Fibroblast of peridontal ligament (primary cell): ENCODE measurements at regions not wholly inside any gene's neighbourhood (a gene's known extent, or its start where the extent isn't known, plus 50 kb on each side); places are given as distances from the start of the nearest gene placed in this dataset.

ENCODE experiments used
- DNase-seq: peaks from one replicate; pipeline ENCODE4 v3.0.0-alpha.2; 2010; ENCODE audit errors: extremely low read depth

GRCh38 chr11:110928391-110928790, 216.2 kb upstream of the ARHGAP20 start:
- no peak for DNase-seq

GRCh38 chr11:110921742-110922521, 209.7 kb upstream of the ARHGAP20 start:
- peak; percentile 70 for DNase-seq

- DNase-seq, result no peak
Observed at GRCh38 chr11:110919241-110919922, 207.1 kb upstream of the ARHGAP20 start.

DNA sequence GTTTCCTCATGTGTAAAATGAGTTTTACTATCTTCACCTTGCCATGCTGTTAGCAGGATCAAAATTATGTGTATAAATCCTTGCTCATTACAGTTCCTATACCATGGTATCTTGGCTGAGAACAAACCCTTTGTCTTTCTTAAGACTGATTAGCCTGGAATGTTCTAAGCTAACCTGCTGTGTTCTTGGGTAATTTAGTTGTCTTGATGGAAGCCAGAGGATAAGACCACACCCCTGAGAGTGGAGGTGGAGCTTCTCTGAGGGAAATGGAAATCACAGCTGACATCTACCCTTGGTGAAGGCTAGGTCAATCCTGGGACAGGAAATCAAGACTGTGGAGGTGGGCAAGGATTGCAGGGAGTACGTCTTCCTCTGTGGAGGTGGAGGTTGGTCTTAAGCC, 206.1 kb upstream of the ARHGAP20 start:
- no peak for DNase-seq

- no peak for DNase-seq
Observed at GRCh38 chr11:110912437-110912836, 200.2 kb upstream of the ARHGAP20 start.

GRCh38 chr11:110910384-110910783, 198.1 kb upstream of the ARHGAP20 start:
- no peak for DNase-seq

GRCh38 chr11:110909336-110909735, 197.1 kb upstream of the ARHGAP20 start:
- no peak for DNase-seq

DNA sequence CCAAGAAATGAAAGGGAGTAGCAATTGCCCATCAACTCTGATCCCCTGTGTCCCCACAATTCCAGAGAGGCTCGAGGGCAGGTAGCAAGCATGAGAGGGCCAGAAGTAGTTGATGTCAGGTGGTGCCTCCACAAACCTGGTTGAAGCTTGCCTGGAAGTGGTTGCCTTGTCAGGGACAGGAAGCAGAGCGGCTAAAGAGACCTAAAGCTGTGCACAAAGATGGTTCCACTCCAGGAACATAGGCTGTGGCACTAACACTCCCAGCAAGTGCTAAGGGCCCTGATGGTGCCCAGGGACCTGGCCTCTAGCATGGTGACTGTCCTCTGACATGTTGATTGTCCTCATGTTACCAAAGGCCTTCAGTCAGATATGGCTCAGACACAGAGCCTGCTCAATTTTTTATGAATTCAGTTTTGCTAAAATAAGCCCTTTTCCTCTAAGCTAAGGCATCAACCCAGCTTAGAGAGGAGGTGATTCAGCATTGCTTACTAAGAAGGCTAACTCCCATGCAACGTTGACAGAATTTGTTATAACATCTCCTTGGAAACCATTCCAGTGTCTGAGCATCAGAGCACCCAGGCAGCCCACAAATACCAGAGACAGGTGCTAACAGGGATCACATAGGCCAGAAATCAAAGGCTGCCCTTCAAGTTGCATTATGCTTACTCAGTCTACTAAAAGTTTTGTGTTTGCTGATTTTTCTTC, 196.3 kb upstream of the ARHGAP20 start:
- DNase-seq, result peak; percentile 80

DNA sequence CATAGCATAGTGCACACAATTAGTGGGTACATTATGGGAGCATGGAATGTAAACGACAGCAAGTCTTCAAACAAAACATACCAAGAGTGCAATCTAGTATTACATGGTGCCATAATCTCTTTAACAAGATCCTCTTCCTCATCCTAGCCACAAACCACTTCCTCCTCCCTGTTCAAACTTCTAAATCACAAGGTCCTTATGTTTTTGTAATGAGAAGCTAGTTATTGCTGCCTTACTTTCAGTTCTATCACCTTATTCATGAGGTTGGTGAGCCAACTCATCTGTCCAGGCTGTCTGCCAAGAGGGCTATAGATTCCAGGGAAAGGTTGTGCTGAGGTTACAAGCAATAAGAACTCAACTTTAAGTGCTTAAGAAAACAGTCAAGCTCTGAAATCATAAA, 195.4 kb upstream of the ARHGAP20 start:
- peak; percentile 86 for DNase-seq

- peak; percentile 34 for DNase-seq
Observed at GRCh38 chr11:110903830-110904229, 191.6 kb upstream of the ARHGAP20 start.

DNA sequence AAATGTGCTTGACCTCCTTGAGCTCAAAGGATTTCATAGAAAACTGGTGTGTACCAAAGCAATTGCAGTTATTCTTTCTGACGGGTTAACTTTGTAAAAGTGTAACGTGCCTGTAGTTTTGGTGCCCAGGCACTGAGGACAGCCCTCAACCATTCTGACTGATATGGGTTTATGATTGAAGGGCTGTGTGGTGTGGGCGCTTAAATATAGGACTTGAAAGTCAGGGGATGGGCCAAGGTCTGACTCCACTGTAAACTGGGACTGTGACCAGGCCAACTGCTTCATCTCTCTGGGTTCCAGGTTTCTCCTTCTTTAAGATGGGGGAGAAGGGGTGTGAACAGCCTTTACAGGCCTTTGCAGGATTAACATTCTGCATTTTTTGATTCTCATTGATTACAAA, 191.1 kb upstream of the ARHGAP20 start:
- DNase-seq, result no peak

GRCh38 chr11:110901441-110901840, 189.2 kb upstream of the ARHGAP20 start:
- DNase-seq, result no peak

- DNase-seq, result no peak
Observed at GRCh38 chr11:110900426-110900825, 188.2 kb upstream of the ARHGAP20 start.

DNA sequence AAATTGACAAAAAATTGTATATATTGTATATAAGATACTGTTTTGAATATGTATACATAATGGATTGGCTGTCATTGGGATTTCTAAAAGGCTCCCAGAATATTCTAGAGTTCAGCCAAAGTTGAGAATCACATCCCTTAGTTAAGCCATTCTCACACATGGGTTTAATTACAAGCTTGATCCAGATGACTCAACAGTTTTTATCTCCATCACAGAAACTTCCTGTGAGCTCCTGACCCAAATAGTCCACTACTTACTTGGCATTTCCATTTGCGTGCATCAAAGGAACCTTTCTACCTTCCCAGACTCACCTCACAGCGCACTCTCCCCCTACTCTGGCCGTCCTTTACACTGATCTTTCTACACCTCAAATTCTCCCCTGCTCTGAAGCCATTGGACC, 184.8 kb upstream of the ARHGAP20 start:
- DNase-seq, result peak; percentile 91

DNA sequence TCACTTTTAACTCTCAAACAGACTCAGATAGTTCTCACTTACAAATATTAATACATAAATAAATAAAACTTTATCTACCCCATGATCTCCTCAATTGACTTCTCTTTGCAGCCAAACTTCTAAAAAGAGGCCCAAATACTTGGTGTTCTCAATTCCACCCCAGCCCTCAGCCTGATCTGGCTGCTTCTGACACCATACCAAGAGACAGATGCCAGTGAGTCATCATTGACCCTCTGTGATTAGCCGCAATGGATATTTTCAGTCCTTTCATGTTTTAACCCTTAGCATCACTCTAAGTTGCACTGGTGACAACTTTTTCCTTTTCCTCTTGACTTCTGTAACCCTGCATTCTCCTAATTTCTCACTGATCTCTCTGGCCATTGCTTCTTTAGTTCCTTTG, 184.1 kb upstream of the ARHGAP20 start:
- DNase-seq, result peak; percentile 88

DNA sequence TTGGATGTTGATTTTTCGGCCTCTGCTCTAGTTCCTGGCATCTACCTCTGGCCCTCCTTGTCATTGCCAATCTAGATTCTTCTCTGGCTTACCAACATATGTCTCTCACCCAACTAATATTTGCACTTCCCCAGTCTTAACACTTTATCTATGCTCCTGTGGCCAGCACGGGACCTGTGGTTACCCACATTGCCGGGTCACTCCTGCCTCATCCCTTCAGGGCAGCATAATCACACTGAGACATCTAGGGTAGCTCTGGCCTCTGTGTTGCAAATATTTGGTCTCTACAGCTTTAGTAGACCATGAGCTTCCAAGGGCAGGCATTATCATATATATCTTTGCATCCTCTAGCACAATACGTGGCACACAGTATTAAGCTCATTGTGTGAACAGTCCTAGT, 182.0 kb upstream of the ARHGAP20 start:
- no peak for DNase-seq

DNA sequence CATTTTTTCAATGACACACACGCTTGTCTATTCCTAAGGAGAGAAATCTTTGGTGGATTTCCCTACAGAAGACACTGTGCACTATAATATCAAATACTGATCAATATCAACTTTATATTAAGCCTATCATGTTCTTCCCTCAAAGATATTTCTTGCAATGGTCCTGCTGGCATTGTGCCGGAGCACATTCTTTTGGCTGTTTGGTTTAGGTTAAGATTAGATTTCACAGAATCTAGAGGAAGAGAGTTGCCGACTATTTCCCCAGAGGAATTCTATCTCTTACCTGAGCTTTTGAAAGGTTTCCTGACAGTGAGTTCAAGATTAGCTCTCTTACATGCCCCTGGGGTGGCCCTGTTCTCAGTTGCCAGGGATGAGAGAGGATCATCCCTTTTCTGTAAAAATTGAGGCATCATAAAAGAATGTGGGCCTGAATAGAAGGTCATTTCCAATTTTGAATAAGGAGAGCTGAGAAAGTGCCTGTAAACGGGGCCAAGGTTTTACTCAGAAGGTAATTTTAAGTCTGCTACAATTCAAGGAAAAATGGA, 180.6 kb upstream of the ARHGAP20 start:
- DNase-seq, result no peak

- DNase-seq, result peak; percentile 80
Observed at GRCh38 chr11:110891411-110891810, 179.2 kb upstream of the ARHGAP20 start.

DNA sequence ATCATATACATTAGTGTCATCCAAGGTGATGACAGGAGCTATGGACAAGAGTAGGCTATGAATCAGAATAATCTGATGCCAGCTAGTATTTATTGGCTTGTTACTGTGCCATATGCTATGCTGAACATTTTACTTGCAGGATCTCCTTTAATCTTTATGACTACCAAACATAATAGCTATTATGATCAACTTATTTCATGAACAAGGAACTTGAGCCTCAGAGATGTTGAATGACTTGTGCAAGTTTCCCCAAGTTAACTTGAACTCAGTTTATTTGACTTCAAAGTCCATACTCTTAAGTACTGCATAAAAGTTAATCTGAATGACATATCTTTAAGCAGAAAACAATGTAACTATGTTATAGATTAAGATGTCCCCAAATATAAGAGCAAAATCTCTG, 178.8 kb upstream of the ARHGAP20 start:
- no peak for DNase-seq

- DNase-seq, result no peak
Observed at GRCh38 chr11:110886288-110886970, 174.2 kb upstream of the ARHGAP20 start.

DNA sequence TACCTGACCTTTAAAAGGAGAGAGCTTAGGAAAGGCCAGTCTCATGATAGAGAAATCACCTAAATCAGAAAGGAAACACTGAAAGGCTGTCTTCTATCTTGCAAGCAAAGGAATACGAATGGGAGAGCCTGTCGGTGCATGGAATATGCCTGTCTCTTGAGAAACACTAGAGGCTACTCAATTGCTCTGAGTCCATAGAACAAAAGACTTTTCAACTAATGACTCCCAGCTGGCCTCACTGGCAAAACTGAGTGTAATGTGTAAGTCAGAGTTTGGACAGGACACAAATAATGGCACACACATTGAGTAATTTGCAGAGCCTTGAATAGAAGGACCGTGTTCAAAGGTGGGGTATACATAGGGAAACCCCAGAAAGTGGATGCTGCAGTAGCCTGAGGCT, 171.0 kb upstream of the ARHGAP20 start:
- DNase-seq, result peak; percentile 88

- DNase-seq, result peak; percentile 23
Observed at GRCh38 chr11:110878513-110878912, 166.3 kb upstream of the ARHGAP20 start.
